Stimulated activated CD8-positive, alpha-beta memory T cell treated with anti-CD3 and anti-CD28 coated beads, Interleukin-7, amount 100 ng/mL, for 48 hours (primary cell): ENCODE measurements at regions not wholly inside any gene's neighbourhood (a gene's known extent, or its start where the extent isn't known, plus 50 kb on each side); places are given as distances from the start of the nearest gene placed in this dataset.

Experiments
- DNase-seq, 2 donors: peaks; one replicate each; pipeline ENCODE4 v3.0.0-alpha.2; 2020; ENCODE audit warnings: low read depth in 1 of 2; ENCODE audit errors: extremely low read depth in 1 of 2

DNA sequence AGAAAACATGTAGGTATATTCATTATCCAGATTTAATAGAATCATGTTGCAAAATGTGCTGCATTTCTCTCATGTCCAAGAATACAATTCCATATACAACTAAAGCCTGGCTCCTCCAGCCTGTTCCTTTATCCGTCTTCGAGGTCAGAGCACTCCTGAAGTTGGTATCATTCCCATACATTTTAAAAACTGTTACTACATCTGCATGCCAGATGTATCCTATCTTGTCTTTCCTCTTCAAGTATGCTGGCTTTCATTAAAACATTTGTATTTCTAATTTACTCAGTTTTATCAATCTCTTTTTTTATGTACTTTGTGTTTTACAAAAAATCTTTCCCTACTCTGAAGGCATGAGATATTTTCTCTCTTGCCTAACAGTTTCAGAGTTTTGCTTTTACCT is 536.6 kb upstream of the USP24 start:
- DNase-seq, result no peak

DNA sequence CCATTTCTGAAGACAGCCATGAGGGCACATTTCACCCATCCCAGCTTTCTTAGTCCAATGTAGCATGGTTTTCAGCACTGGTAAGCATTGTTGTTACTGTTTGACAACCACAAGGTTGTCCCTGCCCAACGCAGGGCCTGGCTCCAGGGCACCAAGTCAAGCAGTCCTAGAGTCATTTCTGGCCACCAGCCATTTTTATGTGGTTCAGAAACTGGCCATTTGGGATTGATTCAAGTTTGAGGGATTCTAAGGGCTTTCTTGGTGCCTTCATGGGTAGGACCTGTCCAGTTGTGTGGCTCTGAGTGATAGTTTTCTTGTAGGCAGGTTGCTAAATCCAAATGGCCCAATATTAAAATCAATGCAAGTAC is 535.4 kb upstream of the USP24 start:
- no peak for DNase-seq

DNA sequence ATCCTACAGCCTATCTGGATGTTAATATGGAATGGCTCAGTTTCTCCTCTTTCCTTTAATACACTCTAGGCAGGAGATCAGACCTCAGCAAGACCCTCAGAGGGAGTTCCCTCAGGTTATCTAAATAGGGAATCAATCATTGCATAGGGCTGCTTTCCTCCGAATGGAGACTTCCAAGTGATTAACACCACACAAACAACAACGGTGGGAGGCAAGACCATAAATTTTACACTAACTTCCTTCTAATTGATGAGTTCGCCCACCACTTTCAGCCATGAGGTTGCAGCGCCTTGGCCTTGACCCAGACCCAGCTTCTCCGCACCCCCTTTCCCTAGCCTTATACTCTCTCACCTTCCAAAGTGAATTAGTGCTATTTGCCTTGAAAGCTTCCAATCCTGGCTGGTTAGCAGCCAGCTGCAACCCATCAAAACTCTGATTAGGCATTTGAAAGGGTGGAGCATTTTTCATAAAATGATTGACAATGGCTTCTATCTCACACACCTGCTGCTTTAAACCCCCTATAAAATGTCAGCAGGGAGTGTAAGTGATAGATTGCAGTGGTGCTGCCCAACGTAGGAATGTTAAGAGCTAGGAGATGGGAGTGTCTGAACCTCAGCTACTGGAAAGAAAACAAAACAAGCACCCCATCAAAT is 534.9 kb upstream of the USP24 start:
- no peak for DNase-seq

- no peak for DNase-seq
Measured at GRCh38 chr1:55747408-55747841, 532.3 kb upstream of the USP24 start.

DNA sequence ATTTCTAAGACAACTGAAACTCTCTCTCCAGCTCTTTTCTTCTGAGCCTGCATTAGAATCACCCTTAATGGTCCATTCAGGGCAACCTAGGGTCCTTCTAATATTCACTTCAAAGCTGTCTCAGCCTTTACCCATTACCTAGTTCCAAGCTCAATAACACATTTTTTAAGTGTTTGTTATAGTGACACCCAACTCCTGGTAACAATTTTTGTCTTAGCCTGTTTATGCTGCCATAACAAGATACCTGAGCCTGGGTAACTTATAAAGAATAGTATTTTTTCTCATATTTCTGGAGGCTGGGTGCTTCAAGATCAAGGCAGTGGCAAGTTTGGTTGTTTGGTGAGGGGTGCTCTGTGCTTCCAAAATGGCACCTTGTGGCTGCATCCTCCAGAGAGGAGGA is 531.5 kb upstream of the USP24 start:
- no peak for DNase-seq

GRCh38 chr1:55741516-55741915 is 526.4 kb upstream of the USP24 start:
- no peak for DNase-seq

- no peak for DNase-seq
Measured at GRCh38 chr1:55735106-55735505, 519.9 kb upstream of the USP24 start.

- DNase-seq, result no peak
Measured at GRCh38 chr1:55726994-55727393, 511.8 kb upstream of the USP24 start.

- DNase-seq, result no peak
Measured at GRCh38 chr1:55725378-55725777, 510.2 kb upstream of the USP24 start.

DNA sequence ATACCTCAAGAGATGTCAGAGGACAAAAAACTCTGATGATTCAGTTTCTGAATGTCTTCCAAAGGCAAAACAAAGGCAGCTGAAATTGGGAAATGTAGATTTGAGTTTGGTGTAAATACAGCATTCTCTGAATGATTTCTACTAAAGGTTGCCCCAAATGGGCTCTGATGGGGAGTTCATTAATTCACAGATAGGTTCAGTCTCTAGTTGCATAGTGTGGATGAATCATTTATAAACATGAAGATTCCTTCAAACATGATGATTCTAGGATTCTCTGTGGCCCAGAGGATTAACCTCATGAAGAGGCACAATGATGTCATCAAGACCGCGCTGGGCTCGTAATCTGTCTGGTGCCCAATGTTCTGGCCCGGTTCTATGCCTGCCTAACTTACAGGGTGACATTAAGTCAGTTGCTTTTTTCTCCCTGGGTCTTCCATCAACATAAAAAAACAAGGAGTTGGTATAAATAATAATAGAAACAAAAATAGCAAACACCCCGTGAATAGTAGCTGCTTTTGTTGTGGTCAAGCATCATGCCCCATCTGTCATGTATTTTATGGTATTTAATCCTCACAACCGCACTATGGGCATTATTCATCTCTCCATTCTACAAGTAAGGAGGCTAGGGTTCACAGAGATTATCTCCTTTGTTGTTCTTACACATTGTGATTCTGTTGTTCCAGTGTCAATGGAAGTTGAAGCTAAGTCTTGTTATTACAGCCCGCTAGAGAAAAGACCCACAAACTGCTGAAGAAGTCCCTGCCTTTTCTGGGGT is 509.6 kb upstream of the USP24 start:
- DNase-seq, result no peak

GRCh38 chr1:55723001-55723400 is 507.8 kb upstream of the USP24 start:
- no peak for DNase-seq

DNA sequence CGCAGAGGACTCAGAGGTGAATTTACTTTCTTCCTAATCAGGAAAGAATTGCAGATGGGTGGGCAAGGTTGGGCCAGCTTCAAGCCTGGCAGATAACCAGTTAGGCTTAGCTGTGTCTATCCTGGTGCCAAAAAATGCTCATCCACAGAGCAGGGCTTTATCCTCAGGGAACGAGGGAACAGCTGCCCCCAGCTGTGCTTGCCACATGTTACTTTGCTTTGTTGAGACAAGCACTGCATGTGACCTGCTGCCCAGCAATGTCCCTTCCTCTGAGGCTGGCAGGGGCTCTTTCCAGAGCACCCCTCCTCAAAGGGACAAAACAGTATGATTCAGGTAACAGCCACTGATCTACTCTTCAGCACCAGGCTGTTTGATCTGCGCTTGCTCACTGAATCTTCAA is 505.1 kb upstream of the USP24 start:
- DNase-seq, result no peak

DNA sequence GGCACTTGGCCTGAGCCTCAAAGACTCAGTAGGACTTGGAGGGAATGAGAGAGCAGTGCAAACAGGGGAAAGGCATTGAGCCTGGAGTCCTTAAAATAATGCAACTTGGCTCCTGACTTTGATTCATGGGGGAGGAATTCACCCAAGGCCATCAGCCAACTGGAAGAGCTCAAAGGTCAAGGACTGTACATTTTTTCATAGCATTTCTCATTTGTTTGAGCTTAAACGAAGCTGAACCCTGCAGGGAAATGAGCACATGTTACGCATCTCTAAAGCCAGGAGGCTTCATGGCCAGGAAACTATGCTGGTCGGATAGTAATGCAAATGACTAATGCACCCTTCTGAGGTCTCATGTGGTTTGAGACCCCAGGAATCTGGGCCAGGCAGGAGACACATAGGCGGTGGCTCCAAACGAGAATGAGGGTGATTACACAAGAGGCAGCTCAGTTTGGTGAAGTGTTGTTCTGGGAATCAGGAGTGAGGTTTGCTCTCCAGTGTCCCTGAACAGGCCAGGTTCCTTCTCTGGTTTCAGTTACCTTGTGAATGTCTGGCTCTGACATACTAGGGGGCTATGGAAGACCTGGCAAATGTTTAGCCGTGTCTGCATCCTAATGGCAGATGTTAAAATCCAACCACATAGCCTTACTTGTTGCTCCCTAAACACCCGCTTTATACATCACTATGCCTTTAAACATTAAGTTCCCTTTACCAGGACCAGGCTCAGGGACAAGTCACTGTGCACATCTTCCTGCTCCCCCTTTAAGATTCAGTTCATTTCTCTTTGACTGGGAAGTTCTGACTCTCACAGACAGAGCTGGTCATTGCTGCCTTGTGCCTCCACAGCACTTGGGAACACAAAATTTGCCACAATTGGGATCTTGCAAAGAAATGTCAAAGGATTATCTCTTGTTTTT is 503.9 kb upstream of the USP24 start:
- DNase-seq, result no peak

DNA sequence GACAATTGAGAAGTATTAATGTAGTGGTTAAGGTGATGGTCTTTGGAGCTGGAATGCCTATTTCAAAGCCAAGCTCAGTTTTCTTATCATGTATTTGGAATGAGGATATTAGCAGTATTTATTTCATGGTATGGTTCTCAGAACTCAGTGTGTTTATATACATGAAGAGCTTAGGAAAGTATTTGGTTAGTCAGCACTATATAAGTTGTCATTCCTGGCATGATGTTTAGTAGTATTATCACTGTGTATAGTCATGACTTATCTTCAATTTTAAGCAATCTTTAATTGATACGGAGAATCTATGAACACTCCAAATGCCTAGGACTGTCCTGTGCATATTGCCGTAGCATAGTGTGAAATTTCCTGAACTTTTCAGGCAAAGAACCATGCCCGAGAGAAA is 501.9 kb upstream of the USP24 start:
- DNase-seq, result no peak

DNA sequence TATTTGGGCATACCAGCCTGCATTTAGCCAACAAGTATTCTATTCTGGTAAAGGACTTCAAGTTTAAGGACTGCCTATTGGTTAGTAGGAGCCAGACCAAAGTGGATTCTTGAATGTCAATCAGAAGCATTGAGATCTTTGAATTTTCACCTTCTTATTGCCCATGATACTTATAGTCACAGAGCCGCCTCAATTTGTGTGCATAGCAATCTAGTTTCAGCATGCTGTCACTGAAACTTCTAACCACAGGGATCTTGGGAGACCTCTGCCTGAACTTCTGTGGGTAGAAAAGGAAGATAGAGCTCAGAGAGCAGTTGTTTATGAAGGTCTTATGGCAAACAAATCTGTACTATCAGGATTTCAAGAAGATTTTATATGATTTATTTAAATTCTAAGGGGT is 501.4 kb upstream of the USP24 start:
- no peak for DNase-seq

- no peak for DNase-seq
Measured at GRCh38 chr1:55716151-55716550, 501.0 kb upstream of the USP24 start.

GRCh38 chr1:55714230-55714629 is 499.1 kb upstream of the USP24 start:
- no peak for DNase-seq

DNA sequence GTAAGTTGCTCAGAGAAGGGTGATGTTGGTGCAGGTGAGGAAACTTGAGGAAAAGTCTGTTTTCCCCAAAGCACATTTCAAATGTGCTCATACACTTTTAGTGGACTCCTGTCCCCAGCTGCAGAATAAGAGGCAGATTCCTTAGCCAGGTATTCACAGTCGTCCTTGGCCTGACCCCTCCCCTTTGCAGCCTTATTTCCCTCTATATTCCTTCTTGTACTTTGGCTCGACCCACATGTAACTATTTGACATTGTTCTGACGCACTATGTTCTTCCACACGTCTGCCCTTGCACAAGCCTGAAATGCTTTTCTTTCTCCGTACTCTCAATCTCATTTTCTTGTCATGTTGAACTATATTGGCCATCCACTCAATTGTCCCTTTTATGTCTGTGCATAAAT is 498.4 kb upstream of the USP24 start:
- DNase-seq, result no peak

- no peak for DNase-seq
Measured at GRCh38 chr1:55712148-55712547, 497.0 kb upstream of the USP24 start.

DNA sequence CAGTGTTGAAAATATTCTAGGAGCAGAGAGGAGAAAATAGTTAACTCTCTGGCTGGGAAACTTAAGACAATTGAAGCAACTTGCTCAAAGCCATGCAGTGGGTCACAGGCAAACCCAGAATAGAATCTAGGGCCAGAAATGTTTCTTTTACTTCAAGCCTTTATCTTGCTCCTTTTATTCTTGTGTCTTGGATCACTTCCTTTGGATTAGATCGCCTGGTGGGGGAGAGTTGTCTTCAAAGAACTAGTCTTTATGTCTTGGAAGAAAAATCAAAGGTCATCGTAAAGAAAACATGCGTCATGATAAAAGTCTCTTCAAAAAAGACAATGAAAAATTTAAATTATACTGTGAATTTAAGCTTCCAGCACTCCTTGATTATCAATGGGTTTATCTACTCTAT is 493.6 kb upstream of the USP24 start:
- DNase-seq, result no peak

GRCh38 chr1:55707846-55708245 is 492.7 kb upstream of the USP24 start:
- no peak for DNase-seq

- no peak for DNase-seq
Measured at GRCh38 chr1:55707196-55707595, 492.0 kb upstream of the USP24 start.
